Trophoblast cell (in vitro differentiated cells and primary cell): ENCODE measurements at regions not wholly inside any gene's neighbourhood (a gene's known extent, or its start where the extent isn't known, plus 50 kb on each side); places are given as distances from the start of the nearest gene placed in this dataset.

Experiments
- DNase-seq, 2 donors: peaks; one replicate each; pipeline ENCODE4 v3.0.0-alpha.2; 2016
- H2AFZ ChIP-seq: 2 replicates; pipeline ENCODE4 v1.6.1; 2013; ENCODE audit warnings: low read length, moderate library complexity, mild to moderate bottlenecking; ENCODE audit not compliant: insufficient read depth, poor library complexity
- H2AK5ac ChIP-seq: 2 replicates; pipeline ENCODE4 v1.6.1; 2013; ENCODE audit warnings: mild to moderate bottlenecking, low read length
- H2BK120ac ChIP-seq: 2 replicates; pipeline ENCODE4 v1.6.1; 2013; ENCODE audit warnings: low read length, mild to moderate bottlenecking, moderate library complexity; ENCODE audit not compliant: insufficient read depth, poor library complexity
- H2BK12ac ChIP-seq: 2 replicates; pipeline ENCODE4 v1.6.1; 2013; ENCODE audit warnings: mild to moderate bottlenecking, low read length, moderate library complexity
- H2BK5ac ChIP-seq: 2 replicates; pipeline ENCODE4 v1.6.1; 2013; ENCODE audit warnings: low read length, low read depth, moderate library complexity, mild to moderate bottlenecking; ENCODE audit not compliant: poor library complexity
- H3K14ac ChIP-seq: 2 replicates; pipeline ENCODE4 v1.6.1; 2013; ENCODE audit warnings: mild to moderate bottlenecking, low read length
- H3K18ac ChIP-seq: 2 replicates; pipeline ENCODE4 v1.6.1; 2013; ENCODE audit warnings: mild to moderate bottlenecking, low read length
- H3K23ac ChIP-seq: 2 replicates; pipeline ENCODE4 v1.6.1; 2013; ENCODE audit warnings: low read length
- H3K27ac ChIP-seq: 2 replicates; pipeline ENCODE4 v1.5.1; 2013; ENCODE audit warnings: low read depth, mild to moderate bottlenecking, inconsistent platforms, low read length, moderate library complexity
- H3K27me3 ChIP-seq: 2 replicates; pipeline ENCODE4 v1.6.1; 2013; ENCODE audit warnings: inconsistent platforms, mild to moderate bottlenecking, low read length, moderate library complexity; ENCODE audit not compliant: insufficient read depth
- H3K36me3 ChIP-seq, 2 experiments: 1 replicate in 1 of 2; 2 replicates in 1 of 2; pipeline ENCODE4 v1.6.1; 2013; ENCODE audit warnings: low read length in 2 of 2, mild to moderate bottlenecking in 2 of 2, moderate library complexity in 1 of 2; ENCODE audit not compliant: insufficient read depth in 2 of 2, control insufficient read depth in 1 of 2
- H3K4ac ChIP-seq: 2 replicates; pipeline ENCODE4 v1.6.1; 2013; ENCODE audit warnings: low read depth, mild to moderate bottlenecking, low read length, moderate library complexity
- H3K4me1 ChIP-seq, 2 experiments: 1 replicate in 1 of 2; 2 replicates in 1 of 2; pipeline ENCODE4 v1.6.1; 2013; ENCODE audit warnings: low read length in 2 of 2, mild to moderate bottlenecking in 2 of 2, moderate library complexity in 1 of 2; ENCODE audit not compliant: insufficient read depth in 2 of 2, control insufficient read depth in 1 of 2
- H3K4me2 ChIP-seq: 2 replicates; pipeline ENCODE4 v1.6.1; 2013; ENCODE audit warnings: inconsistent platforms, mild to moderate bottlenecking, low read length, moderate library complexity
- H3K4me3 ChIP-seq: 2 replicates; pipeline ENCODE4 v1.5.1; 2013; ENCODE audit warnings: mild to moderate bottlenecking, low read depth, low read length, inconsistent platforms
- H3K79me1 ChIP-seq: one replicate; pipeline ENCODE4 v1.6.1; 2013; ENCODE audit warnings: low read length
- H3K79me2 ChIP-seq: 2 replicates; pipeline ENCODE4 v1.6.1; 2013; ENCODE audit warnings: low read length, mild to moderate bottlenecking; ENCODE audit not compliant: control insufficient read depth, insufficient read depth, poor library complexity
- H3K9ac ChIP-seq: 2 replicates; pipeline ENCODE4 v1.6.1; 2013; ENCODE audit warnings: mild to moderate bottlenecking, low read length
- H3K9me3 ChIP-seq: 2 replicates; pipeline ENCODE4 v1.6.1; 2013; ENCODE audit warnings: low read depth, mild to moderate bottlenecking, control low read depth, inconsistent platforms, low read length; ENCODE audit not compliant: insufficient read depth
- H4K12ac ChIP-seq: 2 replicates; pipeline ENCODE4 v1.6.1; 2013; ENCODE audit warnings: low read depth, mild to moderate bottlenecking, low read length, moderate library complexity
- H4K8ac ChIP-seq: 2 replicates; pipeline ENCODE4 v1.6.1; 2013; ENCODE audit warnings: low read depth, mild to moderate bottlenecking, low read length, moderate library complexity
- H4K91ac ChIP-seq: one replicate; pipeline ENCODE4 v1.6.1; 2013; ENCODE audit warnings: low read depth, mild to moderate bottlenecking, low read length, moderate library complexity
- WGBS: extraction: QIAGEN DNeasy Blood & Tissue Kit; methylation state at CpG from one replicate; pipeline ENCODE4 v1.1.7; 2013; ENCODE audit warnings: missing lambda C conversion rate; ENCODE audit not compliant: insufficient read length, insufficient coverage; ENCODE audit errors: extremely low coverage; 5-methylcytosine and 5-hydroxymethylcytosine counted together

DNA sequence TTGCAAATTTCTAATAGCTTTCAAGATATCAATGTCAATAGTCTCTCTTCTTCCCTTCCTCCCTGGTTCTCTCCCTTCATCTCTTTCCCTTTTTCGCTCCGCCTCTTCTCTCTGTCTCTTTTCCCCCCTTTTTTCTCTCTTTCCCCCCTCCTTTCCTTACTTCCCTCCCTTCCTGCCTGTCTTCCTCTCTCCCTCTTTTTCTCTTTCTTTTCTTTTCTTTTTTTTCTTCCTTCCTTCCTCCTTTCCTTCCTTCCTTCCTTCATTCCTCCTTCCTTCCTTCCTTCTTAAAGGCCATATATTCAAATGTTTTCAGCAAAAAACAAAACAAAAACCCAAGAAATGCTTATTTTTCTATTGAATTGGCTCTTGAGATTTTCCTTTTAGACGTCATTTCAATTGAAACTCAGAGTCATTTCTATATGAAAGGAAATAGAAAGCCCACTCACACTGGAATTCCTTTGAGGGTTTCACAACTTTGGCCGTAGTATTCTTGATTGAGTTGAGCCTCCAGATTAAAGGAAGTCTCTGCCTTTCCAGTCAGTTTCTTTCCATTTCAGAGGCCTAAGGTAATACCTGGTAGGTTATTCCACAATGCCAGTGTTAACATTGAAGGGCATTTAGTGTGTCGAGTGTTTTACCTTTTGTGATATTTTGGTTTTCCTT lies 551.5 kb downstream of the LMO4 start:
- Histone ChIP-seq H3K23ac (no peak overlapping the region), H4K8ac (no peak overlapping the region), H3K79me1 (no peaks in the 10 kb centered on the region), H2BK120ac (no peak overlapping the region), H3K9ac (no peak overlapping the region), H3K14ac (no peak overlapping the region), H3K79me2 (no peaks in the 10 kb centered on the region), H3K4me3 (no peak overlapping the region), H2BK12ac (no peak overlapping the region), H3K27ac (no peak overlapping the region), H2AFZ (no peak overlapping the region), H3K4me1 (peaks cover 0 to 2% of the 10 kb centered on the region in 2 experiments), H4K91ac (no peak overlapping the region), H2BK5ac (no peak overlapping the region), H3K9me3 (no peaks in the 10 kb centered on the region), H3K18ac (no peak overlapping the region), H3K36me3 (no peaks in the 10 kb centered on the region), H4K12ac (no peak overlapping the region), H3K4me2 (no peak overlapping the region), H3K27me3 (no peaks in the 10 kb centered on the region), H2AK5ac (no peak overlapping the region), H3K4ac (no peak overlapping the region)
- no peak for DNase-seq
- WGBS: no CpG with 5 or more reads among the region's 5 CpGs

DNA sequence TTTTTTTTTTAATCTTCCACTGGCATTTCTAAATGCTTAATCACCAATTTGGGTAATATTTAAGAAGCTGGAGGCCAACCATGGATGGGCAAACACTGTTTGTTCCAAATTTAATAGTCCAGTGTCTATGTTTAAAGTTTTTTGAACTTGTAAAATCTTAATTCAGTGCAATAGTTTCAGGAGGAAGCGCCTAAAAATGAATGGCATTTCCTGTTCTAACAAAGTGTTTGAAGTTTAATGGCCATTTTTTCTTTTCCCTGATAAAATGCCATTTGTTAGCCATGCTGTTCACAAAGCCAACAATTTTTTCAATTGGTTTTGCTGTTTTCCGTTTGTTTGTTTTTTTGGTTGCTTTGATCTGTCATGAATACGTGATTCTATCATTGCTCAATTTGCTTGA lies 552.1 kb downstream of the LMO4 start:
- Histone ChIP-seq H3K27me3 (no peaks in the 10 kb centered on the region), H3K14ac (no peak overlapping the region), H2BK12ac (no peak overlapping the region), H3K9ac (no peak overlapping the region), H4K8ac (no peak overlapping the region), H2AFZ (no peak overlapping the region), H3K27ac (no peak overlapping the region), H3K18ac (no peak overlapping the region), H3K36me3 (no peaks in the 10 kb centered on the region), H2BK5ac (no peak overlapping the region), H2BK120ac (no peak overlapping the region), H3K23ac (no peak overlapping the region), H3K4me2 (no peak overlapping the region), H3K4me1 (peaks cover 0 to 2% of the 10 kb centered on the region in 2 experiments), H3K79me1 (no peaks in the 10 kb centered on the region), H3K4me3 (no peak overlapping the region), H3K4ac (no peak overlapping the region), H2AK5ac (no peak overlapping the region), H4K91ac (no peak overlapping the region), H4K12ac (no peak overlapping the region), H3K9me3 (no peaks in the 10 kb centered on the region), H3K79me2 (no peaks in the 10 kb centered on the region)
- DNase-seq: no peak
- no CpG with 5 or more reads among the region's 3 CpGs for WGBS

DNA sequence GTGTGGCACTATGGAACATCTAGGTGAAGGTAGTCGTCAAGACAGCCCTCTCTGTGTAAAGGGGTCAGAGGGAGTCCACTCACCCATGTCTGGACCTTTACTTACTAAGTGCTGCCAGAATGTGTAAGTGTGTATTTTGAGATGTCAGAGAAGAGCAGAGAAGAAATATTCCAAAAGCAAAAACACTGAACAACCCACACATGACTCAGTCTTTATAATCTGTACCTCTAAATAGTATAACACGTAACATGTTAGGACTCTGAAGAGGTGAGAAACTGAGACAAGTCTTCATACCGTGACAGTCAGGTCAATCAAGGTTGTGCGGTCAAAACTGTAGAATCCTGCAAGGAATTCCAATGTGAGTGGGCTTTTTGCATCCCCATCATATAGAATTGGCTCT lies 555.2 kb downstream of the LMO4 start:
- Histone ChIP-seq H4K12ac (no peak overlapping the region), H3K27me3 (no peaks in the 10 kb centered on the region), H2BK12ac (no peak overlapping the region), H3K4me3 (no peak overlapping the region), H3K4me1 (peaks cover 0 to 2% of the 10 kb centered on the region in 2 experiments), H3K4ac (no peak overlapping the region), H2AFZ (no peak overlapping the region), H2BK120ac (no peak overlapping the region), H4K91ac (no peak overlapping the region), H3K79me2 (no peaks in the 10 kb centered on the region), H3K79me1 (no peaks in the 10 kb centered on the region), H3K27ac (no peak overlapping the region), H2BK5ac (no peak overlapping the region), H3K4me2 (no peak overlapping the region), H3K14ac (no peak overlapping the region), H4K8ac (no peak overlapping the region), H3K9me3 (no peaks in the 10 kb centered on the region), H3K18ac (no peak overlapping the region), H3K9ac (no peak overlapping the region), H2AK5ac (no peak overlapping the region), H3K23ac (no peak overlapping the region), H3K36me3 (no peaks in the 10 kb centered on the region)
- no CpG with 5 or more reads among the region's 4 CpGs for WGBS
- no peak for DNase-seq

DNA sequence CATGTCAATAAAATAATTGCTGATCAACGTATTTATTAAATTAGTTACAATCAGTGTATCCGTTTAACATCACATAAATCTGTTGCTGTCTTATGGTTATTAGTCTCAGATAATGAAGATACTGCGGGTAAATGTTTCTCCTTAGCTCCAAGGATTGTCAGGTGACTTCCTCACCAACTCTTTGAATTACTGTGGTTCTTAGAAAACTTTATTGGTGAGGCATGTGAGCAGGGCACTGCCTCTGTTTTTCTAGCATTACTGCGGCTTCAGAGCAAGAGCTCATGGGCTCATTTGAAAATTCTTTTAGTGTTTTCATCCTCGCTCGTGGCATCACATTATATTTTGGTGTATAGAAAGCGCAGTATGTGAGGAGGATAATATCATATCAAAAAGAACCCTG lies 555.9 kb downstream of the LMO4 start:
- H2AK5ac ChIP-seq: no peak overlapping the region
- H2BK5ac ChIP-seq: no peak overlapping the region
- no peak overlapping the region for H3K23ac ChIP-seq
- H2BK120ac ChIP-seq: no peak overlapping the region
- H3K79me1 ChIP-seq: no peaks in the 10 kb centered on the region
- no peaks in the 10 kb centered on the region for H3K9me3 ChIP-seq
- H2AFZ ChIP-seq: no peak overlapping the region
- no peak overlapping the region for H3K4ac ChIP-seq
- no peak overlapping the region for H4K8ac ChIP-seq
- H3K27me3 ChIP-seq: no peaks in the 10 kb centered on the region
- no peak overlapping the region for H3K14ac ChIP-seq
- no peak overlapping the region for H3K4me2 ChIP-seq
- no peak overlapping the region for H4K12ac ChIP-seq
- no peaks in the 10 kb centered on the region for H3K79me2 ChIP-seq
- H3K4me3 ChIP-seq: no peak overlapping the region
- DNase-seq: no peak
- no peaks in the 10 kb centered on the region for H3K36me3 ChIP-seq
- H3K27ac ChIP-seq: no peak overlapping the region
- H4K91ac ChIP-seq: no peak overlapping the region
- no peak overlapping the region for H2BK12ac ChIP-seq
- no peak overlapping the region for H3K9ac ChIP-seq
- no peak overlapping the region for H3K18ac ChIP-seq
- H3K4me1 ChIP-seq: peaks cover 0 to 2% of the 10 kb centered on the region in 2 experiments
- WGBS: no CpG with 5 or more reads among the region's 7 CpGs
